ENCODE measurements at regions not wholly inside any gene's neighbourhood (a gene's known extent, or its start where the extent isn't known, plus 50 kb on each side); places are given as distances from the start of the nearest gene placed in this dataset.

- DNase-seq, result no peak
Measured at GRCh38 chr4:38230821-38231563, 270.8 kb downstream of the PTTG2 start.

- DNase-seq, result no peak
Measured at GRCh38 chr4:38231626-38232025, 271.4 kb downstream of the PTTG2 start.

DNA sequence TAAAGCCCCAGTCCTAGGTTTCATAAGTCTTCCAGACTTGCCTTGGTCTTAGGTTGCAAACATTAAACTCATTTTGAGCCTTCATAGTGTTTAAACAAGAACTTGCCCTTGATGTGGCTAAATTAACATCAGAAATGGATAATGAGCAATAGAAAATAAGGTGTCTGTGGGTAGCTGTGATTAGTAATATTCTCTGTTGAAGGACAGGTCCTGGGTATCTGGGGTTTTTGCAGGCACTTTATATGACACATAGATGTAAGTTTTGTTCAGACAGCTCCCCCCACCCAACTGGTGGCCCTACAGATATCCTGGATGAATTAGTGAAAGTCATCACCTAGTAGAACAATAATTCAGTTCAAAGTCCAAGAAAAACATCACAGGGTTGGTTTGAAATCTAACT is 272.5 kb downstream of the PTTG2 start:
- DNase-seq, result no peak

DNA sequence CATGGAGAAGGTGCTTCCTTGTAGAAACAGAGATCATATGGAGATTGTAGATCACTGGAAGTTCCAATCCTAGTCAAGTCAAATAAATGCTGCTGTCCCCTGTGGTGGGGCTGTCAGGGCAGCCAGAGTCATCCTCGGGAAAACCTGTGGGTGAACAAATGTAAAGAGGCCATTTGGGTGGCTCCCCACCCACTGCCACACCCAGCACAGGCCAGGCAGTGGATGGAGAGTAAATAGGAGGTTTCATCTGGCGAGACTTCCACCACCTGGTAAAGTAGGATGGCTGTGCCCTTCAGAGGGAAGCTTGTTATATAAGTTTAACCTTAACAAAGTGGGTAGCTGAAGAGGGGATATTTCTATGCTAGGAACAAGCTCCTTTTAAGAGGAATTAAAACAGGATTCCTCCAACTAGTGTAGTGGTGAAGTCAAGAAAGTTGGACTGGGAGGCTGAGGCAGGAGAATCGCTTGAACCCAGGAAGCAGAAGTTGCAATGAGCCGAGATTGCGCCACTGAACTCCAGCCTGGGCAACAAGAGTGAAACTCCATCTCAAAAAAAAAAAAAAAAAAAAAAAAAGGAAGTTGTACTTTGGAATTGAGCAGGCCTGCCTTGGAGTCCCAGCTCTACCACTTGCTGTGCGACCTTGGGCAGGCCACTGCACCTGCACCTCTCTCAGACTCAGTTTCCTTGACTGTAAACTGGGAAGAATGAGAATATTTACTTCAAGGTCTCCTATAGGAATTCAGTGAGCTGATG is 273.7 kb downstream of the PTTG2 start:
- DNase-seq, result no peak

- DNase-seq, result no peak
Measured at GRCh38 chr4:38235354-38235753, 275.2 kb downstream of the PTTG2 start.

- DNase-seq, result no peak
Measured at GRCh38 chr4:38236003-38236402, 275.8 kb downstream of the PTTG2 start.

- no peak for DNase-seq
Measured at GRCh38 chr4:38236503-38236902, 276.3 kb downstream of the PTTG2 start.

DNA sequence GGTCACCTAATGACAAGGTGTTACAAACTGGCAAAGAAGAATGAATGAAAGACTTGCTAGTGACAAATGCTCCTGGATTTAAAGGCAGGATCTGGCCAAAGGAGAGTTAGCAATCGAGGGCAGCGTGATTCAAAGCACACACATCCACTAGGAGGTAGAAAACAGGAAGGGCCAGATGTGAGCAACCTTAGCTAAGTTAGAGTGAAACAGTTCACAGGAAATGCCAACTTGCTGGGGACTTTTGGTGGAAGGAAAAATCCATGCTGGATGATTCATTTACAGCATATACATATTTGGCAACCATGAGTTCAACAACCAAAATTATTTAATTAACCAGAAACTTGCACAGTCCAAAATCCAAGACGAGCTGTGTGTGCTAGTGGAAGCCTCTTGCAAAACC is 276.9 kb downstream of the PTTG2 start:
- DNase-seq, result no peak

DNA sequence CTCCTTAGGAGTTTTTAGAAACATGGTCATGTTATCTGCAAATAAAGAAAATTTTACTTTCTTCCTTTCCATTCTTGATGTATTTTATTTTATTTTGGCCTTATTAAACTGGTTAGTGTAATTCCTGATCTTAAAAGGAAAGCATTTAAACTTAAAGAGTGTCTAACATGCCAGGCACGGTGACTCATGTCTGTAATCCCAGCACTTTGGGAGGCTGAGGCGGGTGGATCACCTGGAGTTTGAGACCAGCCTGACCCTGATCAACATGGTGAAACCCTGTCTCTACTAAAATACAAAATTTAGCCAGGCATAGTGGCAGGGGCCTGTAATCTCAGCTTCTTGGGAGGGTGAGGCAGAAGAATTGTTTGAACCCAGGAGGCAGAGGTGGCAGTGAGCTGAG is 281.3 kb downstream of the PTTG2 start:
- no peak for DNase-seq

DNA sequence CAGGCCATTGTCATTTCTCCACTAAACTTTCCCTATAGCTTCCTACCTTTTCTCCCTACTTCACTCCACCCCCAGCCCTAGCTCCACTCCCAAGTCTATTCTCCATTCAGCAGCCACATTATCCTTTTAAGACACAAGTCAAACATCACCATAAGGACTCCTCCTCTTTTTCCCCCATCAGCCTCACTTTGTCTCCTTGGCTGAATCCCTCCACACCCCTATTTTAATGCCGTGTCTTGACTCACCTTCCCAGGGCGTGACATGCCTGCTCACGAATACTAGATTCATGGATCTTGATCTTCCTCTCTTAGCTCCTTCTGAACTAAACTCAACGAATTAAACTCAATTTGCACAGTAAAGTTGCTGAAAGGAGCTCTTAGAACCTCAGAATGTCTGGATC is 281.9 kb downstream of the PTTG2 start:
- DNase-seq, result no peak

DNA sequence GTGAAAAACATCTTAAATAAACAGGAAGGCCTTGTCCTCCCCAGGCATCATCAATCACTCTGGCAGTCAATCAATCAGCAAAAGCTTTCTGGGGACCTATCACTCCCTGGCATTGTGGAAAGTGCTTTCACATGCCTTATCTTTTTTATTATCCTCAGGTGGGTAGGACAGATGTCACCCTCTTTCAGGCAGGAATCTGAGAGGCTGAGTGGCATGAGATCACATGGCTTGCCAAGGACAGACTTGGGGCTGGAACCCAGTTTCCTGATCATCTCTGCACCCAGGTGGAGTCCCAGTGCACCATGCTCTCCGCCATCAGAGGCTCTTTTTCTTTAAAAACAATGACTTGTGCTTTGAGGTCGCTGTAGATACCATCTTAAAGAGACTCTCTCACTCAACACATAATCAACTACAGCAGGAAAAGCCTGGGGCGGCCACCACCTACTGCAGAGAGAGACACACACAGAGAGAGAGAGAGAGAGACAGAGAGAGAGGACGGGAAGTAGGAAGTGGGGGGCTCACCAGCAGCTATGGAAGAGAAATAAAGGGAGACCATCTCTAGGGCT is 282.7 kb downstream of the PTTG2 start:
- DNase-seq, result peak; percentile 42

- peak; percentile 4 for DNase-seq
Measured at GRCh38 chr4:38243388-38244053, 283.3 kb downstream of the PTTG2 start.

DNA sequence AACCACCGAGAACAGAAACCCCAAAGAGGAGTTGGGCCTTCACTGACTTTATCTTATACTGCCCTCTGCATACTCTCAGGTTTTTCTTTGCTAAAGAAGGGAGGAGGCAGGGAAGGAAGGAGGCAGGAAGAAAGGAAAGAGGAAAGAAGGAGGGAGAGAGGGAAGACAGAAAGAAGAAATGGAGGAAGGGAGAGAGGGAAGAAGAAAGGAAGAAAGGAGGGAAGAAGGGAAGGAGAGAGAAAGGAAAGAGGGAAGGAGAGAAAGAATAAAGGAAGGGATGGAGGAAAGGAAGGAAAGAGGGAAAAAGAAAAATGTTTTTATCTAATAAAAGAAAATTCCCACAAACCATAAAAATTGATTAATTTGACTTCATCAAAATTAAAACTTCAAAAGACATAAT is 294.6 kb downstream of the PTTG2 start:
- no peak for DNase-seq

DNA sequence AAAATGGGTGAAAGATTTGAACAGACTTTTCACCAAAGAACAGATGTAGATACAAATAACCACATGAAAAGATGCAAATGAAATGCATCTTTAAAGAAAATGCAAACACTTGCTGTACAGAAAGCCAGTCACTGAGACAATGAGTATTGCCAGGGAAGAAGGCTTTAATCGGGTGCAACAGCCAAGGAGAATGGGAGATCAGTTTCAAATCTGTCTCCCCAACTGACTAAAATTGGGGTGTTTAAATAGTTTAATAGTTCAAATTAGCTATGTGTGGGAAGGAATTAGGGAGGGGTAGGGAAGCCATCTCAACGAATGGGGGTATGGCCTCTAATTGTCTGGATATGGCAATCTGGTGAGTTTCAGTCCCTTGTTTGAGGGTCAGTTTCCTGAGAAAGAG is 295.4 kb downstream of the PTTG2 start:
- DNase-seq, result no peak

DNA sequence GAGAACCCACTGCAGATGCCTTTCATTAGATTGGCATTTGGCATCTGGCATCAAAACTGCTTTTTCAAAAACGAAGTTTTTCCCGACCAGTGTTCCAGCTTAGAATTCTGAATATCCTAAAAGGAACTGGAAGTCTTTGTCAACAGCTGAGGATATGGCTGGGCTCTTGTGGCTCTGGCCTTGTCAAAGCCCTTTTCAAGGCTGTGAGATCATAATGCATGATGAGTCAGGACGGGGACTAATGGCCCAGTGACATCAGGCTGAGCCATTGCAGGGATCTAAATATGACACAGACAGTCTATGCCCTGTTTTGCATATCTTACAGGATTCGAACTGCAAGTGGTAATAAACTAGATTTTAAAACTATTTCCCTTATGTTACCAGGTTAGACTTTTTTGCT is 306.4 kb downstream of the PTTG2 start:
- DNase-seq, result no peak

DNA sequence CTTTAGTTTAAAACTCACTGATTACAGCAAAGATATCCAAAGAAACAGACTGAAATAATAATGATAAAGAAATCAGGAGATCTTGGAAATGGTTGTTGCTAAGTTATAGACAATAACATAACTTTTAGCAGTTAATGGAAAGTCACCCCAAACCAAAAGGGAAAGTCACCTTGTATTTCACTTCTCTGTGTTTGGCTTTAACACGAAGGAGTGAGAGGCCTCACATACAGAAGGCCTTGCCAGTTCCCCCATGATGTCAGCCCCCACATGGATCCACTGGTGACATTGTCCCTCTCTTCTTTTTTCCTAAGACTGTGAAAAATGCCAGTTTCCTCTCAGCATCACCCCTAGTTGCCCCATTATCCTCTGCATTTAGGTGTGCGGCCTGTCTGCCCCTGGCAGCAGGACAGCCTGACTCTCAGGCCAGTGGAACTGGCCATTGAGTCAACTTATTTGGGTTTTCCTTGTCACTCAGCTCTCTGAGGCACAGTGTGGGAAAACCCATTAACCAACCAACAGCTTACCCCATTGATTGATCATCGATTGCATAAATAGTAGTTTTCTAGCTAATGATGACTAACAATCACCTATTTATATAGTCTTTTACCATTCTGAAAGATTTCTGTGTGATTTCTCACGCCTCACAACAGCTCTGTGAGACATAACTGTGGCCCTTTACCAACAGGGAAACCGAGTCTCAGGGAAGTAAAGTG is 308.1 kb downstream of the PTTG2 start:
- DNase-seq, result no peak

DNA sequence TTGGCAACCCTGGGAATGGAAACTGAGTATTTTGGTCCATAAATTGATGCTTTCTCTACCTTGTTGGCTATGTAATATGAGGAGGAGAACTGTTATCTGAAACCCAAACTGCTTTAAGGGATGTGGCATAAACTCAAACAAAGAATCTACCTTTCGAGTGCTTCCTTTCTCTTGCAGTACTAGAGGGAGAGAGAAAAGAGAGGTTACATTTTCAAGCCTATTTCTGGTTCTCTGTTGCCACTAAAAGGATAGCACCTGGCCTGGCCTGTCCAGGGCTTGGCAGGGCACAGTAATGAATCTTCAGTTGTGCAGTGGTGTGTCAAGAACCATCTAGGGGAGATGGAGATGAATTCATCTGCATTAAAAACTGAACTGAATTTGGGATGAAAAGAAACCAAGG is 308.6 kb downstream of the PTTG2 start:
- no peak for DNase-seq

GRCh38 chr4:38273407-38273806 is 313.2 kb downstream of the PTTG2 start:
- no peak for DNase-seq

GRCh38 chr4:38275331-38276100 is 315.3 kb downstream of the PTTG2 start:
- DNase-seq, result no peak

DNA sequence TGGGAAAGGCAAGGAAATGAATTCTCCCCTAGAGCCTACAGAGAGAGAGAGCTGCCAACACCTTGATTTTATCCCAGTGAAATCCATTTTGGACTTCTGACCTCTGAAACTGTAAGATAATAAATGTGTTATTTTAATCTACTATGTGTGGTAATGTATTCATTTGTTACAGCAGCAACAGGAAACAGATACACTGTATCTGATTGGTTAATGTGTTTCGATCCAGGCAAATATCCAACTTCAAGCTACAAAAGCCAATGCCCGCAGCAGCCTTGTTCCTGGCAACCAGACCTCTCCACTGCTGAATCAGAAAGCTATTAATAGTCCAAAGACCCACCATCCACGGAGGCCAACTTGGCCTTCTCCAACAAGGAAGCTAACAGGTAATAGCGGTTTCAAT is 318.1 kb downstream of the PTTG2 start:
- DNase-seq, result no peak

DNA sequence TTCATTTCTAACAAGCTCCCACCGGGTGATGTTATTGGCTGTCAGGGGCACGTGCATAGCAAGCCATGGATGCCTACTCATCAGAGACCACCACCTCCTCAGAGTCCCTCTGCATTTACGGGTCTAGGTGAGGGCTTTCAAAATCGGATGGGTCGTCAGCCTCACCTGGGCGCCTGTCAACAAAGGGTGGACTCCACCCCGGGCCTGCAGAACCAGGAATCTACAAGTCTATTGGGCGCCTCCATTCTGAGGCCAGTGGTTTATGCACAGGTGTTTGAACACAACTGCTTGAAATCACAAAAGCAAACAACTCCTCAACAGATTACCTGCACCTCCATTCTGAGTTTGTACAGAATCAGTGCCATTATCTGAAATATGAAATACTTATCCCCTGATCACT is 318.9 kb downstream of the PTTG2 start:
- no peak for DNase-seq

DNA sequence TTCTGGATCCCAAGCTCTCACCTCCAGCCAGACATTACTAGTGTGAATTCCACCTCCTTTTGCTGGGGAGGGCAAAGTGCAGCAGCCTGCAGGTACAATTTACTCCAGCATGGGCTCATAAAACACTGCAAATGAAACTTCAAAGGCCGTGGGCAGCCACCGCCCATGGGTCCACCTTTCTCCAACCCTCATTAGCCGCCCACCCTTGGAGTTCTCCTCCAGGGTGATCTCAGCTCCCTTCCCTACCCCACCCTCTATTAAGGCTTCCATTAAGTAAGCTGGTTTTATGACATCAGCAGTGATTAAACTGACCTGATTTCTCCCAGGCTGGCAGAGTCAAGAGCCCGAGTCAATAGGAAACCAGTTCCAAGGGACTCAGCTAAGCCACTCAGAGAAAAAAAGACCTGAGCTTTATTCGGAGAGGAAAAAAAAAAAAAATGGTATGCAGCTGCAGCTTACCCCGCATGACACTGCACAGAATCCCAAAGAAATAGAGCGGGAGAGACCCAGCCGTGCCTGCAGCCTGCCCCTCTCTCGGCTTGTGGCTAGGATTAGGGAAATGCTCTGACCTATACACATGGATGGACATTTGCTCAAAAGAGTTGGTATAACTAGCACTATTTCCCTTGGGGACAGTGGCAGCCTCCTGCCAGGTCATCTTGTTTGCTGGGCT is 319.6 kb downstream of the PTTG2 start:
- no peak for DNase-seq
